HCT116 (cell line): ENCODE measurements at regions not wholly inside any gene's neighbourhood (a gene's known extent, or its start where the extent isn't known, plus 50 kb on each side); places are given as distances from the start of the nearest gene placed in this dataset.

Source experiments
- ATAC-seq: fragments of 200-7000 bp; cut with Tn5 transposase; 2 replicates; pipeline ENCODE4 v1.9.1; 2020; ENCODE audit warnings: mild to moderate bottlenecking, moderate library complexity
- BruUV-seq: library from RNA; stranded (reverse); fragments of 400-500 nt; replicated peaks from 2 replicates; lab custom pipeline; 2021; lab: Mats Ljungman, UMichigan
- CTCF ChIA-PET: fragments of 300-600 bp; sonication (Branson Sonifier 250); formaldehyde crosslinking; loops from one replicate; lab custom pipeline; 2021; ENCODE audit warnings: antibody characterized with exemption; lab: Charles Lee
- POLR2A ChIA-PET: fragments of 300-600, 350-600 bp; sonication (Branson Sonifier 250); formaldehyde crosslinking; loops from one replicate; lab custom pipeline; 2021; ENCODE audit warnings: antibody characterized with exemption; lab: Charles Lee
- RAD21 ChIA-PET, 2 experiments: fragments of 300-600 bp; sonication (Branson Sonifier 250); formaldehyde crosslinking; loops; one replicate each; lab custom pipeline; 2023; ENCODE audit warnings: low total read pairs in 2 of 2; ENCODE audit not compliant: uncharacterized antibody in 2 of 2, unreplicated experiment in 2 of 2, low non-redundant PET in 1 of 2; lab: Charles Lee
- DNase-seq: peaks from one replicate; pipeline ENCODE4 v3.0.0-alpha.2; 2010; ENCODE audit warnings: low read depth, low spot score
- H2AFZ ChIP-seq: fragments of 200-600 bp; shearing (Covaris generic), sonication (generic); 2 replicates; pipeline ENCODE4 v1.6.1; 2017; ENCODE audit warnings: low read depth, mixed run types, mixed read lengths, antibody characterized with exemption, low read length; ENCODE audit not compliant: poor library complexity, severe bottlenecking
- H3K27ac ChIP-seq: 2 replicates; pipeline ENCODE4 v1.5.1; 2012; ENCODE audit warnings: low read depth, low read length
- H3K27me3 ChIP-seq: fragments of 200-600 bp; sonication (generic); 2 replicates; pipeline ENCODE4 v1.6.1; 2016; ENCODE audit warnings: mixed run types, low read length, mixed read lengths; ENCODE audit not compliant: insufficient read depth
- H3K36me3 ChIP-seq, 2 experiments: fragments of 200-500 bp in 1 of 2; fragments of 200-600 bp in 1 of 2; sonication (Bioruptor generic) in 1 of 2; sonication (generic) in 1 of 2; 2 replicates each; pipeline versions ENCODE4 v1.5.1 to v1.6.1; 2014 to 2016; ENCODE audit warnings: low read length in 2 of 2, inconsistent platforms in 1 of 2, mixed read lengths in 1 of 2, mixed run types in 1 of 2; ENCODE audit not compliant: insufficient read depth in 2 of 2, control insufficient read depth in 1 of 2
- H3K4me1 ChIP-seq, 2 experiments: fragments of 200-600 bp in 1 of 2; sonication (generic) in 1 of 2; 2 replicates each; pipeline versions ENCODE4 v1.5.1 to v1.6.1; 2012 to 2017; ENCODE audit warnings: low read length in 2 of 2, inconsistent platforms in 1 of 2, mild to moderate bottlenecking in 1 of 2, mixed read lengths in 1 of 2, mixed run types in 1 of 2, moderate library complexity in 1 of 2; ENCODE audit not compliant: insufficient read depth in 2 of 2, control insufficient read depth in 1 of 2
- H3K4me2 ChIP-seq: fragments of 200-600 bp; sonication (generic); 2 replicates; pipeline ENCODE4 v1.6.1; 2017; ENCODE audit warnings: mixed run types, low read length, mixed read lengths
- H3K4me3 ChIP-seq, 2 experiments: fragments of 200-600 bp in 1 of 2; sonication (generic) in 1 of 2; replicated peaks in 1 of 2; 2 replicates each; pipeline ENCODE4 v1.5.1; 2011 to 2016; ENCODE audit warnings: low read length in 2 of 2, control low read depth in 1 of 2, low read depth in 1 of 2, mild to moderate bottlenecking in 1 of 2, mixed read lengths in 1 of 2, mixed run types in 1 of 2
- H3K79me2 ChIP-seq: fragments of 200-600 bp; sonication (generic); 2 replicates; pipeline ENCODE4 v1.6.1; 2017; ENCODE audit warnings: mild to moderate bottlenecking, mixed run types, low read length, moderate library complexity, mixed read lengths; ENCODE audit not compliant: insufficient read depth
- H3K9ac ChIP-seq: fragments of 200-600 bp; sonication (generic); 2 replicates; pipeline ENCODE4 v1.6.1; 2016; ENCODE audit warnings: low read length, mixed read lengths
- H3K9me2 ChIP-seq: fragments of 200-600 bp; sonication (generic), shearing (Covaris generic); 2 replicates; pipeline ENCODE4 v1.6.1; 2017; ENCODE audit warnings: mixed run types, mild to moderate bottlenecking, moderate library complexity; ENCODE audit not compliant: insufficient read depth
- H3K9me3 ChIP-seq, 2 experiments: fragments of 200-500 bp in 1 of 2; fragments of 200-600 bp in 1 of 2; sonication (Bioruptor generic) in 1 of 2; sonication (generic) in 1 of 2; 2 replicates each; pipeline ENCODE4 v1.6.1; 2014 to 2017; ENCODE audit warnings: low read length in 2 of 2, mixed read lengths in 2 of 2, inconsistent platforms in 1 of 2, low read depth in 1 of 2, mild to moderate bottlenecking in 1 of 2, mixed run types in 1 of 2, moderate library complexity in 1 of 2; ENCODE audit not compliant: control insufficient read depth in 1 of 2, insufficient read depth in 1 of 2
- H4K20me1 ChIP-seq: fragments of 200-600 bp; sonication (generic), shearing (Covaris generic); 2 replicates; pipeline ENCODE4 v1.6.1; 2017; ENCODE audit warnings: mixed run types, mild to moderate bottlenecking, moderate library complexity; ENCODE audit not compliant: insufficient read depth
- ATF3 ChIP-seq: IDR thresholded peaks from 2 replicates; pipeline ENCODE4 v1.6.1; 2012
- CEBPB ChIP-seq: IDR thresholded peaks from 2 replicates; pipeline ENCODE4 v1.6.1; 2012; ENCODE audit warnings: low read depth
- CTCF ChIP-seq, 3 experiments: fragments of 200-600 bp in 1 of 3; sonication (generic) in 1 of 3; IDR thresholded peaks in 2 of 3; conservative IDR thresholded peaks in 1 of 3; 2 replicates each; pipeline ENCODE4 v1.5.1; 2012 to 2017; ENCODE audit warnings: low read depth in 2 of 3, low read length in 2 of 3, antibody characterized with exemption in 1 of 3, borderline replicate concordance in 1 of 3, control low read depth in 1 of 3, mild to moderate bottlenecking in 1 of 3, mixed read lengths in 1 of 3, mixed run types in 1 of 3, moderate library complexity in 1 of 3; ENCODE audit not compliant: insufficient read depth in 1 of 3
- EGR1 ChIP-seq: IDR thresholded peaks from 2 replicates; pipeline ENCODE4 v1.6.1; 2012; ENCODE audit warnings: low read depth
- ELF1 ChIP-seq: IDR thresholded peaks from 2 replicates; pipeline ENCODE4 v1.6.1; 2012; ENCODE audit warnings: low read depth, borderline replicate concordance
- EZH2 ChIP-seq: fragments of 200-600 bp; sonication (generic); IDR thresholded peaks from 2 replicates; pipeline ENCODE4 v1.6.1; 2017; ENCODE audit warnings: antibody characterized with exemption, mixed run types
- EZH2phosphoT487 ChIP-seq: fragments of 200-600 bp; IDR thresholded peaks from 2 replicates; pipeline ENCODE4 v1.6.1; 2018; ENCODE audit warnings: antibody characterized with exemption, borderline replicate concordance
- JUND ChIP-seq: IDR thresholded peaks from 2 replicates; pipeline ENCODE4 v1.6.1; 2012
- REST ChIP-seq: IDR thresholded peaks from 2 replicates; pipeline ENCODE4 v1.6.1; 2012; ENCODE audit warnings: low read depth
- SP1 ChIP-seq: IDR thresholded peaks from 2 replicates; pipeline ENCODE4 v1.6.1; 2012; ENCODE audit warnings: low read depth
- TCF7L2 ChIP-seq: IDR thresholded peaks from 2 replicates; pipeline ENCODE4 v1.7.0; 2011; ENCODE audit warnings: borderline replicate concordance, inconsistent platforms; ENCODE audit not compliant: insufficient read depth, insufficient read length; ENCODE audit errors: extremely low read depth
- ZBTB33 ChIP-seq: IDR thresholded peaks from 2 replicates; pipeline ENCODE4 v1.6.1; 2011; ENCODE audit warnings: mild to moderate bottlenecking, low read length, moderate library complexity; ENCODE audit not compliant: insufficient replicate concordance; ENCODE audit errors: extremely low read depth
- ZFX ChIP-seq: fragments of 450-650 bp; IDR thresholded peaks from 2 replicates; pipeline ENCODE4 v1.6.1; 2017
- ZNF274 ChIP-seq: fragments of 200-500 bp; sonication (Bioruptor generic); IDR thresholded peaks from 2 replicates; pipeline ENCODE4 v1.6.1; 2014; ENCODE audit warnings: mild to moderate bottlenecking, low read depth, low read length, inconsistent platforms
- intact Hi-C: fragments of 100-400 bp; cut with micrococcal nuclease; formaldehyde crosslinking; loops from 2 replicates; pipeline ENCODE4 v1.10.0; 2022

GRCh38 chr13:99878921-99879610 is 92.5 kb downstream of the ZIC5 start:
- RAD21 ChIA-PET = no interaction called here
- BruUV-seq = no TSS peak
- CTCF ChIA-PET = no interaction called here

More at GRCh38 chr13:99878921-99879610, 92.5 kb downstream of the ZIC5 start:
- H2AFZ ChIP-seq = no peak overlapping the region
- no peaks in the 10 kb centered on the region for H3K9me3 ChIP-seq
- no peaks in the 10 kb centered on the region for H4K20me1 ChIP-seq
- H3K4me2 ChIP-seq = no peak overlapping the region
- H3K9ac ChIP-seq = no peak overlapping the region
- no peaks in the 10 kb centered on the region for H3K9me2 ChIP-seq
- no peak overlapping the region for H3K27ac ChIP-seq
- TF ChIP-seq TCF7L2 (no peak), SP1 (no peak), JUND (no peak), REST (no peak), EZH2 (no peak), CEBPB (no peak), CTCF (IDR thresholded peaks at IDR 0.05 in 2 of 3, conservative IDR thresholded peaks at IDR 0.05 in 1 of 3; ENCODE audit: borderline replicate concordance in 1 of 3, insufficient read depth in 1 of 3, low read depth in 2 of 3, low read length in 2 of 3) (no peak), EZH2phosphoT487 (no peak), ZFX (no peak), EGR1 (no peak), ELF1 (no peak), ATF3 (no peak), ZBTB33 (no peak), ZNF274 (no peak)
- intact Hi-C loops = no loop called here
- DNase-seq (no peak), ATAC-seq (no peak)
- POLR2A ChIA-PET = no interaction called here
- no peaks in the 10 kb centered on the region for H3K27me3 ChIP-seq
- no peak overlapping the region for H3K4me3 ChIP-seq
- H3K79me2 ChIP-seq = no peaks in the 10 kb centered on the region
- H3K36me3 ChIP-seq = no peaks in the 10 kb centered on the region
- H3K4me1 ChIP-seq = no peaks in the 10 kb centered on the region
